Hepatocyte (in vitro differentiated cells): ENCODE measurements at regions not wholly inside any gene's neighbourhood (a gene's known extent, or its start where the extent isn't known, plus 50 kb on each side); places are given as distances from the start of the nearest gene placed in this dataset.

Experiments used
- CTCF ChIP-seq: fragments of 200-600 bp; sonication (generic); IDR thresholded peaks from 2 replicates; pipeline ENCODE4 v1.5.1; 2016; ENCODE audit warnings: antibody characterized with exemption, mild to moderate bottlenecking; ENCODE audit not compliant: poor library complexity
- EZH2 ChIP-seq: fragments of 200-600 bp; sonication (generic); IDR thresholded peaks from 2 replicates; pipeline ENCODE4 v1.6.1; 2016; ENCODE audit warnings: antibody characterized with exemption, mild to moderate bottlenecking, borderline replicate concordance
- EZH2phosphoT487 ChIP-seq: fragments of 200-600 bp; sonication (generic); IDR thresholded peaks from one replicate; pipeline ENCODE4 v1.6.1; 2018; ENCODE audit warnings: antibody characterized with exemption, mild to moderate bottlenecking, low read depth, moderate library complexity; ENCODE audit not compliant: unreplicated experiment, severe bottlenecking

- TF ChIP-seq CTCF = no peak
- TF ChIP-seq EZH2 = no peak
- no peak for TF ChIP-seq EZH2phosphoT487
Measured at GRCh38 chr1:26645734-26646133, 50.1 kb upstream of the ARID1A start.
